GM12878 (cell line): ENCODE measurements at regions not wholly inside any gene's neighbourhood (a gene's known extent, or its start where the extent isn't known, plus 50 kb on each side); places are given as distances from the start of the nearest gene placed in this dataset.

ENCODE experiments used
- ATAC-seq: fragments of 200-7000 bp; cut with Tn5 transposase; 3 replicates; pipeline ENCODE4 v1.9.1; 2020; ENCODE audit warnings: mild to moderate bottlenecking, moderate library complexity
- BruUV-seq: library from RNA; stranded (reverse); fragments of 400-500 nt; replicated peaks from 2 replicates; lab custom pipeline; 2021; lab: Mats Ljungman, UMichigan
- CTCF ChIA-PET: fragments of 300-600 bp; sonication (Branson Sonifier 250); formaldehyde crosslinking; extraction: SDS; loops from one replicate; lab custom pipeline; 2021; ENCODE audit warnings: inconsistent platforms; lab: Yijun Ruan, JAX
- POLR2A ChIA-PET: fragments of 350-600 bp; formaldehyde crosslinking; extraction: SDS; loops from one replicate; lab custom pipeline; 2021; ENCODE audit warnings: inconsistent platforms; lab: Charles Lee
- RAD21 ChIA-PET: fragments of 300-600 bp; sonication (Branson Sonifier 250); formaldehyde crosslinking; loops from one replicate; lab custom pipeline; 2023; ENCODE audit warnings: antibody characterized with exemption; ENCODE audit not compliant: unreplicated experiment; lab: Charles Lee
- SMC1A ChIA-PET: fragments of 300-600 bp; sonication (Branson Sonifier 250); formaldehyde crosslinking; loops from one replicate; lab custom pipeline; 2023; ENCODE audit not compliant: unreplicated experiment, uncharacterized antibody; lab: Charles Lee
- DNase-seq: peaks from one replicate; pipeline ENCODE4 v3.0.0-alpha.2; 2011; ENCODE audit warnings: low read depth, low spot score
- FAIRE-seq: peaks from 3 replicates; lab custom pipeline; 2011; peaks lifted over from hg19 to GRCh38; lab: Jason Lieb, UNC
- H2AFZ ChIP-seq: 2 replicates; pipeline ENCODE4 v1.6.0; 2011; ENCODE audit warnings: low read depth, low read length, control low read depth; ENCODE audit not compliant: control insufficient read depth
- H3K27ac ChIP-seq: 2 replicates; pipeline ENCODE4 v1.5.1; 2011; ENCODE audit warnings: control low read depth; ENCODE audit not compliant: control insufficient read depth, insufficient read depth
- H3K27me3 ChIP-seq, 2 experiments: replicated peaks in 1 of 2; 2 replicates each; pipeline versions ENCODE4 v1.6.0 to v1.6.1; 2011; ENCODE audit warnings: low read length in 1 of 2; ENCODE audit not compliant: control insufficient read depth in 2 of 2, insufficient read depth in 2 of 2
- H3K36me3 ChIP-seq, 2 experiments: 2 replicates each; pipeline ENCODE4 v1.5.1; 2011; ENCODE audit warnings: low read length in 1 of 2; ENCODE audit not compliant: control insufficient read depth in 2 of 2, insufficient read depth in 2 of 2
- H3K4me1 ChIP-seq: 2 replicates; pipeline ENCODE4 v1.6.1; 2011; ENCODE audit warnings: mild to moderate bottlenecking, low read length, moderate library complexity, mixed read lengths; ENCODE audit not compliant: control insufficient read depth, insufficient read depth
- H3K4me2 ChIP-seq: 2 replicates; pipeline ENCODE4 v1.6.0; 2011; ENCODE audit warnings: control low read depth; ENCODE audit not compliant: control insufficient read depth, insufficient read depth
- H3K4me3 ChIP-seq: fragments of 200-600 bp; sonication (generic); 2 replicates; pipeline ENCODE4 v1.5.1; 2016
- H3K79me2 ChIP-seq: 2 replicates; pipeline ENCODE4 v1.6.0; 2011; ENCODE audit warnings: low read length; ENCODE audit not compliant: control insufficient read depth, insufficient read depth
- H3K9ac ChIP-seq: 2 replicates; pipeline ENCODE4 v1.8.0; 2011; ENCODE audit warnings: low read length, control low read depth, mixed read lengths; ENCODE audit not compliant: control insufficient read depth, insufficient read depth
- H3K9me3 ChIP-seq: replicated peaks from 3 replicates; pipeline ENCODE4 v1.5.1; 2011; ENCODE audit warnings: mild to moderate bottlenecking, low read length; ENCODE audit not compliant: control insufficient read depth, insufficient read depth
- H4K20me1 ChIP-seq: 2 replicates; pipeline ENCODE4 v1.6.0; 2011; ENCODE audit not compliant: control insufficient read depth, insufficient read depth
- ATF7 ChIP-seq: fragments of 450-650 bp; IDR thresholded peaks from 2 replicates; pipeline ENCODE4 v1.6.1; 2016; ENCODE audit warnings: low read depth, mild to moderate bottlenecking
- BCLAF1 ChIP-seq: fragments of 450-650 bp; IDR thresholded peaks from 2 replicates; pipeline ENCODE4 v1.6.1; 2017; ENCODE audit warnings: antibody characterized with exemption, mild to moderate bottlenecking, moderate library complexity
- CBFB ChIP-seq: IDR thresholded peaks from 2 replicates; pipeline ENCODE4 v1.6.1; 2016; ENCODE audit warnings: antibody characterized with exemption, low read depth
- CHD1 ChIP-seq: IDR thresholded peaks from 2 replicates; pipeline ENCODE4 v1.6.1; 2012; ENCODE audit warnings: low read depth, low read length, improper control_type of control experiment
- EZH2 ChIP-seq: IDR thresholded peaks from 2 replicates; pipeline ENCODE4 v1.6.1; 2012; ENCODE audit warnings: low read depth, mild to moderate bottlenecking, control low read depth, inconsistent platforms, low read length, borderline replicate concordance; ENCODE audit not compliant: control insufficient read depth
- HDAC6 ChIP-seq: fragments of 200-600 bp; sonication (generic); IDR thresholded peaks from one replicate; pipeline ENCODE4 v1.8.0; 2017; ENCODE audit warnings: antibody characterized with exemption; ENCODE audit not compliant: unreplicated experiment
- NRF1 ChIP-seq: conservative IDR thresholded peaks from 2 replicates; pipeline ENCODE4 v1.6.1; 2011; ENCODE audit warnings: mild to moderate bottlenecking, low read depth, low read length, improper control_type of control experiment
- PBX3 ChIP-seq: IDR thresholded peaks from 2 replicates; pipeline ENCODE4 v1.6.1; 2011; ENCODE audit warnings: mild to moderate bottlenecking, low read depth, low read length, moderate library complexity; ENCODE audit not compliant: insufficient replicate concordance
- PKNOX1 ChIP-seq: fragments of 450-650 bp; IDR thresholded peaks from 2 replicates; pipeline ENCODE4 v1.6.1; 2016; ENCODE audit warnings: mild to moderate bottlenecking
- POU2F2 ChIP-seq: IDR thresholded peaks from 3 replicates; pipeline ENCODE4 v1.6.1; 2011; ENCODE audit warnings: low read depth, mild to moderate bottlenecking, low read length, borderline replicate concordance
- RB1 ChIP-seq: fragments of 450-650 bp; formaldehyde crosslinking; IDR thresholded peaks from 2 replicates; pipeline ENCODE4 v1.6.1; 2017; ENCODE audit warnings: mild to moderate bottlenecking, borderline replicate concordance
- RFX5 ChIP-seq: IDR thresholded peaks from 2 replicates; pipeline ENCODE4 v1.6.1; 2011; ENCODE audit warnings: low read depth, low read length, improper control_type of control experiment
- SKIL ChIP-seq: fragments of 450-650 bp; IDR thresholded peaks from 2 replicates; pipeline ENCODE4 v1.6.1; 2017; ENCODE audit warnings: mild to moderate bottlenecking, low read depth, inconsistent platforms; ENCODE audit not compliant: poor library complexity, severe bottlenecking
- SRF ChIP-seq, 2 experiments: IDR thresholded peaks; 2 replicates each; pipeline ENCODE4 v1.6.1; 2011; ENCODE audit warnings: low read depth in 2 of 2, low read length in 2 of 2, mild to moderate bottlenecking in 1 of 2, moderate library complexity in 1 of 2
- TAF1 ChIP-seq: IDR thresholded peaks from 2 replicates; pipeline ENCODE4 v1.6.1; 2011; ENCODE audit warnings: mild to moderate bottlenecking, low read depth, low read length, borderline replicate concordance
- TCF7 ChIP-seq: IDR thresholded peaks from 2 replicates; pipeline ENCODE4 v1.6.1; 2014; ENCODE audit warnings: antibody characterized with exemption, borderline replicate concordance
- WGBS: methylation state at CpG from one replicate; pipeline ENCODE4 v1.1.6; 2016; ENCODE audit warnings: low lambda C conversion rate; ENCODE audit not compliant: insufficient replicate concordance, insufficient coverage; ENCODE audit errors: missing lambda C conversion rate; 5-methylcytosine and 5-hydroxymethylcytosine counted together
- in situ Hi-C: fragments of 300-500 bp; cut with MboI; formaldehyde crosslinking; loops from 9 replicates; pipeline ENCODE4 v1.14.3; 2018; ENCODE audit warnings: mixed read lengths
- intact Hi-C: fragments of 100-400 bp; cut with micrococcal nuclease; formaldehyde crosslinking; loops from one replicate; pipeline ENCODE4 v1.14.2; 2022; ENCODE audit not compliant: unreplicated experiment

GRCh38 chr5:65084795-65085515, 316.2 kb downstream of the CWC27 start:
- WGBS: 96% methylated on average over 3 of the region's 3 CpGs
- H3K4me2 ChIP-seq: no peak overlapping the region
- H3K27me3 ChIP-seq: no peaks in the 10 kb centered on the region
- DNase-seq (no peak), FAIRE-seq (no peak), ATAC-seq (no peak)
- ChIA-PET POLR2A (interaction anchor here (0.7 to 1.4 kb wide), 2 partner anchors 13 to 95 kb away, joined by 3 read pairs; no protein-coding TSS in a partner anchor), CTCF (interaction anchor here (1.1 kb wide), 1 partner anchor 16 kb away, joined by 3 read pairs; no protein-coding TSS in a partner anchor), SMC1A (interaction anchor here (1.2 to 2.5 kb wide), 2 partner anchors 9 to 24 kb away, joined by 4 to 7 read pairs; no protein-coding TSS in a partner anchor), RAD21 (interaction anchor here (0.6 kb wide), 1 partner anchor 18 kb away, joined by 3 read pairs; no protein-coding TSS in a partner anchor)
- no peak overlapping the region for H2AFZ ChIP-seq
- H3K27ac ChIP-seq: no peak overlapping the region
- in situ Hi-C loops (no loop called here), intact Hi-C loops (no loop called here)
- H3K4me3 ChIP-seq: no peak overlapping the region
- H4K20me1 ChIP-seq: no peaks in the 10 kb centered on the region
- no peaks in the 10 kb centered on the region for H3K79me2 ChIP-seq
- no peaks in the 10 kb centered on the region for H3K36me3 ChIP-seq
- no peaks in the 10 kb centered on the region; the same call in 2 of the 3 replicates for H3K9me3 ChIP-seq
- H3K9ac ChIP-seq: no peak overlapping the region
- no TSS peak for BruUV-seq
- no peaks in the 10 kb centered on the region for H3K4me1 ChIP-seq
- TF ChIP-seq RB1: no peak
- TF ChIP-seq TAF1: no peak
- no peak for TF ChIP-seq TCF7
- TF ChIP-seq SRF (IDR thresholded peaks at IDR 0.05; ENCODE audit: low read depth in 2 of 2, low read length in 2 of 2): no peak
- TF ChIP-seq BCLAF1: no peak
- no peak for TF ChIP-seq RFX5
- TF ChIP-seq POU2F2: no peak
- TF ChIP-seq CBFB: no peak
- TF ChIP-seq PBX3: no peak
- TF ChIP-seq EZH2: no peak
- TF ChIP-seq SKIL: no peak
- TF ChIP-seq NRF1: no peak
- no peak for TF ChIP-seq CHD1
- no peak for TF ChIP-seq PKNOX1
- no peak for TF ChIP-seq ATF7
- no peak for TF ChIP-seq HDAC6
